Activated naive CD8-positive, alpha-beta T cell treated with anti-CD3 and anti-CD28 coated beads, Interleukin-2, amount 10 ng/mL, durations not matched to agents 7 days and 5 days (primary cell): ENCODE measurements at regions not wholly inside any gene's neighbourhood (a gene's known extent, or its start where the extent isn't known, plus 50 kb on each side); places are given as distances from the start of the nearest gene placed in this dataset.
A peak's percentile ranks its signal among the peaks of the same experiment; 100 is the strongest.
"Not testable (repeated sequence)": the region's sequence is repeated elsewhere in the genome, so short reads cannot be mapped to it uniquely, and the experiment has no call there.

Experiments used
- ATAC-seq: fragments of 150-1000 bp; cut with Tn5 transposase; one replicate; pipeline ENCODE4 v1.10.0; 2021; ENCODE audit warnings: low read depth, moderate library complexity
- POLR2A ChIA-PET: fragments of 350-600 bp; sonication (Branson Sonifier 250); formaldehyde crosslinking; loops from one replicate; lab custom pipeline; 2021; ENCODE audit warnings: antibody characterized with exemption; lab: Charles Lee
- DNase-seq: peaks from one replicate; pipeline ENCODE4 v3.0.0; 2021
- H3K27ac Mint-ChIP-seq: one replicate; pipeline ENCODE4 v1.8.0; 2022; ENCODE audit warnings: mild to moderate bottlenecking, mixed read lengths
- H3K27me3 Mint-ChIP-seq: one replicate; pipeline ENCODE4 v1.8.0; 2022; ENCODE audit warnings: mild to moderate bottlenecking, moderate library complexity, mixed read lengths
- H3K36me3 Mint-ChIP-seq: one replicate; pipeline ENCODE4 v1.8.0; 2021; ENCODE audit warnings: mild to moderate bottlenecking, mixed read lengths
- H3K4me1 Mint-ChIP-seq: one replicate; pipeline ENCODE4 v1.8.0; 2021; ENCODE audit warnings: mixed read lengths
- H3K4me3 Mint-ChIP-seq: one replicate; pipeline ENCODE4 v1.8.0; 2022; ENCODE audit warnings: mild to moderate bottlenecking, moderate library complexity, mixed read lengths
- H3K9me3 Mint-ChIP-seq: one replicate; pipeline ENCODE4 v1.8.0; 2021; ENCODE audit warnings: mixed read lengths

DNA sequence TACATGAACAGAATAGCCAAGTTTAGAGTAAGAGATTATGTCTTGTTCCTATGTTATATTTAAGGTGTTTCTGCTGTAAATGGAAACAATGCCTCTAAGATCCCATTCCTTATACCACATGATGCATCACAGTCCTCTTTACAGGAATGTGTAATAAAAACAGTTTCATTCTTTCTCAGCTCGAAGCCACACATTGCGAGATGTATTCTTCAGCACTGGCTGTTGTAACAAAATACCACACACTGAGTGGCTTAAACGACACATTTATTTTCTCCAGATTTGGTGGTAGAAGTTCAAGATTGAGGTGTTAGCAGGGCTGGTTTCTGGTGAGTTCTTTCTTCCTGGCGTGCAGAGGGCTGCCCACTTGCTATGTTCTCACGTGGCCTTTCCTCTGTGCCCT lies 246.2 kb downstream of the SOCS6 start:
- no peak for ATAC-seq
- no peak for DNase-seq
- no peaks in the 10 kb centered on the region for H3K36me3 Mint-ChIP-seq
- H3K4me1 Mint-ChIP-seq = no peaks in the 10 kb centered on the region
- H3K27ac Mint-ChIP-seq = no peak overlapping the region
- H3K4me3 Mint-ChIP-seq = no peak overlapping the region
- no peaks in the 10 kb centered on the region for H3K9me3 Mint-ChIP-seq
- POLR2A ChIA-PET = no interaction called here
- H3K27me3 Mint-ChIP-seq = no peaks in the 10 kb centered on the region

DNA sequence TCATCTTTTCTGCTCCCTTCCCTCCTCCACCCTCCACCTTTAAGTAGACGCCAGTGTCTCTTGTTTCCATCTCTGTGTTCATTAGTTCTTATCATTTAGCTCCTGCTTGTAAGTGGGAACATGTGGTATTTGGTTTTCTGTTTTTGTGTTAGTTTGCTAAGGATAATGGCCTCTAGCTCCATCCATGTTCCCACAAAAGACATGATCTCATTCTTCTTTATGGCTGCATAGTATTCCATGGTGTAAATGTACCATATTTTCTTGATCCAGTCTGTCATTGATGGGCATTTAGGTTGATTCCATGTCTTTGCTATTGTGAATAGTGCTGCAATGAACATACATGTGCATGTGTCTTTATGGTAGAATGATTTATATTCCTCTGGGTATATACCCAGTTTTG lies 236.5 kb downstream of the SOCS6 start:
- H3K36me3 Mint-ChIP-seq, H3K4me3 Mint-ChIP-seq, H3K4me1 Mint-ChIP-seq, POLR2A ChIA-PET, H3K27me3 Mint-ChIP-seq, H3K27ac Mint-ChIP-seq, DNase-seq, ATAC-seq, H3K9me3 Mint-ChIP-seq: not testable (repeated sequence)

DNA sequence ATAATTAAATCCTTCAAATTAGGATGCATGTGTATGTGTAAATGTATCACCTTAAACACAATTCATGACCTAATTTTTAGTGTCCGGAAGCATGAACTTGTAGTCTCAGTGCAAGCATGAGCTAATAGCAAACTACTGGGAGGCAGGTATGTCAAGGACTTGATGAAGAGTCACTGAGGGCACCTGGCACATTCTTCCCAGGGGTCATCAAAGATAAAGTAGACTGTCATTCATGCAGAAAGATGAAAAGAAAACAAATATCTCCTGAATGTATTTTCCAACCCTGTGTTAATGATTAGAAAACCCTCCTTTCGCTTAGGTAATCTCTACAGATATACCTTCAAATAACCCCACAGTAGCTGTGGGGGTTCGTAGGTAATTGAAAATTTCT lies 234.9 kb downstream of the SOCS6 start:
- Mint-ChIP-seq H3K27me3 (no peaks in the 10 kb centered on the region), H3K27ac (no peak overlapping the region), H3K9me3 (peaks cover 7% of the 10 kb centered on the region), H3K36me3 (no peaks in the 10 kb centered on the region), H3K4me3 (no peak overlapping the region), H3K4me1 (no peaks in the 10 kb centered on the region)
- ATAC-seq = no peak
- POLR2A ChIA-PET = no interaction called here
- DNase-seq = no peak

DNA sequence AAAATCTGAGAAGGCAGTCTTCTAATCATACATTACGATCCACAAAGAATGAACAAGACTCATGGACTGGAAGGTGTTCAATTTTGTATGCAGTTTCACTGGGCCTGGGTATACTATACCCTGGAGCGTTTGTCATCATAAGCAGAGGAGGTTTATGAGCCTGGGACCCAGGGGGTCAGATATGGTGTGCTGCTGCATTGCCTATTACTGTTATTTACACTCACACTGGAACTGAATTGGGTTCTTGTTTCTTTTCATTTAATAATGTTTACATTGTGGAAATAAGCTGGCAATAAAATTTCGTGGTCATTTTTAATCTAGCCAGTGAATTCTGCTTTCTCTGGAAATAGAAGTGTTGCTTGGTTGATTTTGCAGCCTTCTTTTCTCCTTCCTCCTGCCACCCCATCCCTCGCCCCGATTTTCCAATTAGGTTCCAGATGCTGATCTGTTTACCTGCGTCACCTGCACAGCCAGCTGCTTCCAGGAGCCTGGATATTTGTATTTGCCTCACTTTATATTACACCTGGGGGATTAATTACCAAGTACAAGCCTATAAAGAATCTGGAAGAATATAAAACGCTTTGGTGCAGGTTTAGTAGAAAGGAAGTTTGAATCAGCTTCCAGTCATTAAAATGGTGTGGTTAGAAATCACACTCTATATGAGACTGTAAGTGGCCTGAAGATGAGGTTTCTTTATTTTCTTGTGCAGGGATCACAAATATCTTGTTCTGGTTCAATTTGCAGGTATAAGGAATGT lies 234.4 kb downstream of the SOCS6 start:
- Mint-ChIP-seq H3K27ac (no peak overlapping the region), H3K4me3 (no peak overlapping the region), H3K36me3 (no peaks in the 10 kb centered on the region), H3K27me3 (no peaks in the 10 kb centered on the region), H3K4me1 (no peaks in the 10 kb centered on the region), H3K9me3 (peaks cover 7% of the 10 kb centered on the region)
- POLR2A ChIA-PET = no interaction called here
- no peak for DNase-seq
- ATAC-seq = no peak

DNA sequence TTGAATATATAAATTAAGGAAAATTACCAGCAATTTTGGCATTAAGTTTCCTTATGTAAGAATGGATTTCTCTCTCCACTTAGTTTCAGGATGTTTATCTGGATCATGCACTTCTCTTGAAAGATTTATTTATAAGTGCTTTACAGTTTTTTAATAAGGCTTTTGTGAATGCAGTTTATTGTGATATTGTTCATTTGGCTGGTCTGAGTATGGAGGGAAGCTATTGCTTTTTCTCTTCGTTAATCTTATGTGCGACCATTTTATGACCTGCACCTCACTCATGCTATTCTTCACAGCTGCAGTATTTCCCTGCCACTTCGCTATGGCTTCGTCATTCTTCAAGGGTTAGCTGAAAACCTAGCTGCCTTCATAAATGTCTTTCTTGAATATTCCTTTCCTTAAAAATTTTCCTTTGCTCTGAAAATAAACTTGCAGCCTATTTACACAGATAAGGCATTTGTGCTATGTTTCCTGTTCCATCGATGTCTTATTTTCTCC lies 233.4 kb downstream of the SOCS6 start:
- no peak for DNase-seq
- Mint-ChIP-seq H3K9me3 (peaks cover 7% of the 10 kb centered on the region), H3K4me3 (no peak overlapping the region), H3K4me1 (no peaks in the 10 kb centered on the region), H3K27ac (no peak overlapping the region), H3K27me3 (no peaks in the 10 kb centered on the region), H3K36me3 (no peaks in the 10 kb centered on the region)
- POLR2A ChIA-PET = no interaction called here
- ATAC-seq = no peak

DNA sequence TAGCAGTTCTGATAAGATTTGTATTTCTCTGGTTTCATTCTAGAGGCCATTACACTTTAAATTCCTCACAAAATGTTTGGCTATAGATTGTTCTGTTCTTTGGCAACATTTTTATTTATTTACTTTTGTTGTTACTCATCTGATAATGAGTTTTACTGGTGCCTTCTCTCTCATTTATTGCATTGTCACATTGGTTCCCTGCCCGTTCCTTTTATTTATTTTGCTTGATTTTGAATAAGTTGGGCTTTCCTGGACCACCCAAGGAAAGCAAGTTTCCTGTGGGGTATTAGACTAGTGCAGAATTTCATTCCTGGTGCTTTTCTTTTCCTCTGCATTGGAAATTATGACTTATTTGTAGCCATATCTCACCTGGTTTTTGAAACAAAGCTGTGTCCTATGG lies 232.0 kb downstream of the SOCS6 start:
- Mint-ChIP-seq H3K27me3 (no peaks in the 10 kb centered on the region), H3K4me1 (no peaks in the 10 kb centered on the region), H3K4me3 (no peak overlapping the region), H3K9me3 (peaks cover 4% of the 10 kb centered on the region), H3K36me3 (no peaks in the 10 kb centered on the region), H3K27ac (no peak overlapping the region)
- DNase-seq (no peak), ATAC-seq (no peak)
- POLR2A ChIA-PET = no interaction called here

DNA sequence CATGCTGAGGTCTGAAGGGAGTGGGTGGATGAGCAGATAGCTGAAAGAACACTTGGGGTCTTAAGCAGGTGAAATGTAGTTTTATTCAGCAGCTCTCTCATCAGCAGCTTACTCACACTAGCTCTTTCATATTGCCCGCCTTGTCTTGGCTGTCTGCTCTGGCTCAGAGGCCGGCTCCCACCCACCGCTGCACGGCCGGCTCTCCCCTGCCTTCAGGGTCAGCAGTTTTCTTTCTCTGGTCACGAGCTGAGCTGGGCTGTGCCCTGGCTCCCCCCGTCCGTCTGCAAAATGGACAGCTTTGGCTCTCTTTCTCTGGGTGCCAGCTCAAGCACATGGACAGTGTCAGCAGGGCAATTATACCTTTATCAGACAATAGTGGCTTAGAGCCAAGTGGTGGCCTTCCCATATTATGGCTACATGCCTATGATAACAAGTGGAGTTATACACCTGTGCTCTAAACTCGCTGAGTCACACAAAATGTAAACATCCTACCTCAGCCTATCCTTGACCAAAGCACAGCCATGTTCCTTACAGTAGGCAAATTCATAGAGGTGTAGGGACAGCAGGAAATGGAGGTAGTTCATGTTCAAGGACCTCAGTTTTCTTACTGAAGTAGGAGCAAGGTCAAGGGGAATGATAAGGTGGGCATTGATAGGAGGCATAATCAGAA lies 224.8 kb downstream of the SOCS6 start:
- Mint-ChIP-seq H3K4me1 (no peaks in the 10 kb centered on the region), H3K36me3 (no peaks in the 10 kb centered on the region), H3K27ac (no peak overlapping the region), H3K4me3 (no peak overlapping the region), H3K9me3 (peaks cover 3% of the 10 kb centered on the region), H3K27me3 (no peaks in the 10 kb centered on the region)
- POLR2A ChIA-PET = no interaction called here
- no peak for DNase-seq
- ATAC-seq = no peak

DNA sequence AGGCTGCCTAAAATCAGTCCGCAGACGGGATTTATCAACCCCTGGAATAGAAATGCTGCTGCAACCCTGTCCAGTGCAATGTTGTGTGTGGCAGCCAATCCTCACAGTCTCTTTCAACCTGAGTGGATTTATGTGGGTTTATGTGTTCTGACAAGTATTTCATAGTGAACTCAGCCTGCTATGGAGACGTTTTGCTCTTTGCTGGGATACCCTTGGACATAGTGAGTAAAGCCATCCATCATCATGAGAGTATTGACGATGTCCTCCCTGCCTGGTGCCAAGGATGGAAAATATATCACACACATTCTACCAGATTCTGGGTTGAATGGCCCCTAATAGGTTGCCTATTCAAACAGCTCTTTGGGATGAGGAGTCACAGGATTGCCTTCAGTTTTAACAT lies 219.1 kb downstream of the SOCS6 start:
- peaks cover 4% of the 10 kb centered on the region for H3K9me3 Mint-ChIP-seq
- H3K4me1 Mint-ChIP-seq = no peaks in the 10 kb centered on the region
- ATAC-seq (no peak), DNase-seq (no peak)
- H3K27ac Mint-ChIP-seq = no peak overlapping the region
- POLR2A ChIA-PET = no interaction called here
- H3K36me3 Mint-ChIP-seq = no peaks in the 10 kb centered on the region
- no peaks in the 10 kb centered on the region for H3K27me3 Mint-ChIP-seq
- no peak overlapping the region for H3K4me3 Mint-ChIP-seq

DNA sequence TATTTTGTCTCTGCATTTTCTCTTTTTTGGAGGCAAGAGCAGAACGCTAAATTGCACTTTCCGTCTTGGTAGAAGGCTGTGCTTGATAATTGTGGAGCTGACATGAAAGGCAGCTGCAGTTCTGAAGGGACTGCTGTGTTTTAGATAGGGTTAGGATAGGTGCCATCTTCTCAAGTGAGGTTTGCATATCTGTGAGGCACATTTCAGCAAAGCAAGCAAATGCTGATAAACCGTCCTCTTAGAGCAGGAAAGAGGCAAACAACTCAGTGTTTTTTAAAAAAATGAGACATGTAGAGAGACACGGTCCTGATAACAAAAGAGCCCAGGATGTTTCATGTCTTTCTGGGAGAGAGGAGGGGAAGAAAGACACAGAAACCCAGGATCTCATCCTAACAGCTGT lies 217.7 kb downstream of the SOCS6 start:
- POLR2A ChIA-PET = no interaction called here
- Mint-ChIP-seq H3K9me3 (peaks cover 4% of the 10 kb centered on the region), H3K27ac (no peak overlapping the region), H3K36me3 (no peaks in the 10 kb centered on the region), H3K4me1 (no peaks in the 10 kb centered on the region), H3K4me3 (no peak overlapping the region), H3K27me3 (no peaks in the 10 kb centered on the region)
- DNase-seq (no peak), ATAC-seq (no peak)

DNA sequence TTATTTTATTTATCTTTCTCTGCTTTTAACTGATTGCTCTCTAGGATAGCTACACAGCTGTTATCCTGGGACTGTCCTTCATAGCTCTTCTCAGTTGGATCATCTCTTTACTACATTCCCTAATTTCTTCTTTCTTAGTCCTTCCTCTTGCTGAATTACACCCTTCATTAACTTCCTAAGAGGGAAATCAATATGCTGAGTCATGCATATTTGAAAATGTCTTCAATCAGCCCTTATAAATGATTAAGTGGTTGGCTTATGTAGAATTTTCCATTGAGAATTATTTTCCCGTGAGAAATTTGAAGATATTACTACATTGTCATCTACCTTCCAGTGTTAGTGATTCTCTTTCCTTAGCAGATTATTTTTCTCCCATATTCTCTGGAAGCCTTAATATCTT lies 214.2 kb downstream of the SOCS6 start:
- no peaks in the 10 kb centered on the region for H3K4me1 Mint-ChIP-seq
- H3K27ac Mint-ChIP-seq = no peak overlapping the region
- H3K27me3 Mint-ChIP-seq = no peaks in the 10 kb centered on the region
- POLR2A ChIA-PET = no interaction called here
- DNase-seq (no peak), ATAC-seq (no peak)
- no peak overlapping the region for H3K4me3 Mint-ChIP-seq
- H3K9me3 Mint-ChIP-seq = no peaks in the 10 kb centered on the region
- H3K36me3 Mint-ChIP-seq = no peaks in the 10 kb centered on the region

DNA sequence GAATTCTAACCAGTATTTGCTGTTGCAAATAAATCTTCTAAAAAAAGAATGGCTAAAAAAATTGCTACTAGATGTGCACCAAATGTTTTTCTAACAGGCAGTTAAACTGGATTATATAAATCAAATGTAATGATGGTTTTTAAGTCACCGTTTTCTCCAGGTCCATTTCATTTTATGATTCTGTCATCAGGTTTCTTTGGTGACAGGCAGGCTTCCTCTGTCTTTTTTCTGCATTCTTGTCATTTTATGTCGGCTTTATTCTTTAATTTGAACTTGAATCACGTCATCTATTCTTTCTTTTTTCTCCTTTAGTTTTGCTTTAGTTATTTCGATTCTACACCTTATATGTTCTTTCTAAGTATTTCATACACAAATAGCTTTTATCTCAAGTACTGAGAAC lies 212.5 kb downstream of the SOCS6 start:
- POLR2A ChIA-PET = no interaction called here
- no peaks in the 10 kb centered on the region for H3K27me3 Mint-ChIP-seq
- no peak overlapping the region for H3K4me3 Mint-ChIP-seq
- DNase-seq (no peak), ATAC-seq (no peak)
- H3K36me3 Mint-ChIP-seq = no peaks in the 10 kb centered on the region
- H3K9me3 Mint-ChIP-seq = no peaks in the 10 kb centered on the region
- no peak overlapping the region for H3K27ac Mint-ChIP-seq
- no peaks in the 10 kb centered on the region for H3K4me1 Mint-ChIP-seq

DNA sequence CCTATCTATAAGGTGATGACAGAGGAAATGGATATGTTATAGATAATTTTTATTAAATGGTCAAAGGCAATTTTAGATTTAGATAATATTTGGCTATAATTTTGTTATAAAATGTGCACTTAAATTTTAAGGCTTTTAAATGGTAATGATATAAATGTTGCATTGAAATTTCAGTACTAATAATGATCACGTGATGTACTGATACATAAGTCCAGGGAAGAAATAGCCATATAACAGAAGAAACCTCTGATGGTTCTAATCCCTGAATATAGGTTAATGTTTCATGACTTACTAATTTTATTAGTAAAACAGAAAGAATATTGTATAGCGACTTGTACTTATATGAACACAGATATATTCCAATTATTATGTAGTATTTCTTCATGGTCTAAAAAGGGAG lies 211.9 kb downstream of the SOCS6 start:
- H3K4me3 Mint-ChIP-seq = no peak overlapping the region
- H3K4me1 Mint-ChIP-seq = no peaks in the 10 kb centered on the region
- no peaks in the 10 kb centered on the region for H3K9me3 Mint-ChIP-seq
- ATAC-seq = no peak
- POLR2A ChIA-PET = no interaction called here
- no peaks in the 10 kb centered on the region for H3K27me3 Mint-ChIP-seq
- DNase-seq = no peak
- no peak overlapping the region for H3K27ac Mint-ChIP-seq
- no peaks in the 10 kb centered on the region for H3K36me3 Mint-ChIP-seq

DNA sequence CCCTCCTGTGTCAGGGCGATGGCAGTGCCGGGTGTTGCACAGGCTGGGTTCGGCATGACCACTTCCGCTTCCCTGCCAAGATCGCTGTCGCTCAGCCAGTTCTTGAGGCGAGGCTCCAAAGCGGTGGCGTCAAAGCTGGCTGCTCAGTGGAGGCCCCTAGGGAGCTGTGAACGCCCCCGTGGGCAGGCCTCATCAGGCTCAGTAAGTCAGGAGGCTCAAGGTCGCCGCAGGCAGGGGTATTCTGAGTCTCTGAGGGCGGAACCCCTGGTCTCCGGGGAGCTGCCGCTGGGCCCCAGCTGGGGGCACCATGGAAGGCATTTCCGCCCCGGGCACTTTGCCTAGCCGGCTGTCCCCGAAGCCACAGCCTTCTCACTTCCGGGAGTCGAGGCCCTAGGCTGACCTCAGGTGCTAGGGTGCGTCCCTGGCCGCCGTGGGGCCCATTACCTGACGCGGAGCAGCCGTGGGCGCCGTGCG lies 210.4 kb downstream of the SOCS6 start:
- H3K4me3 Mint-ChIP-seq = no peak overlapping the region
- no peaks in the 10 kb centered on the region for H3K36me3 Mint-ChIP-seq
- no peaks in the 10 kb centered on the region for H3K9me3 Mint-ChIP-seq
- POLR2A ChIA-PET = no interaction called here
- H3K27me3 Mint-ChIP-seq = no peaks in the 10 kb centered on the region
- DNase-seq (no peak), ATAC-seq (peak; percentile 18)
- no peak overlapping the region for H3K27ac Mint-ChIP-seq
- no peaks in the 10 kb centered on the region for H3K4me1 Mint-ChIP-seq
